Amniotic epithelial cell (primary cell): ENCODE measurements at regions not wholly inside any gene's neighbourhood (a gene's known extent, or its start where the extent isn't known, plus 50 kb on each side); places are given as distances from the start of the nearest gene placed in this dataset.
"Not testable (repeated sequence)": the region's sequence is repeated elsewhere in the genome, so short reads cannot be mapped to it uniquely, and the experiment has no call there.

Experiments used
- DNase-seq: peaks from one replicate; pipeline ENCODE4 v3.0.0-alpha.2; 2010; ENCODE audit warnings: low read depth

- no peak for DNase-seq
Observed at GRCh38 chr5:39696672-39697398, 272.1 kb upstream of the DAB2 start.

DNA sequence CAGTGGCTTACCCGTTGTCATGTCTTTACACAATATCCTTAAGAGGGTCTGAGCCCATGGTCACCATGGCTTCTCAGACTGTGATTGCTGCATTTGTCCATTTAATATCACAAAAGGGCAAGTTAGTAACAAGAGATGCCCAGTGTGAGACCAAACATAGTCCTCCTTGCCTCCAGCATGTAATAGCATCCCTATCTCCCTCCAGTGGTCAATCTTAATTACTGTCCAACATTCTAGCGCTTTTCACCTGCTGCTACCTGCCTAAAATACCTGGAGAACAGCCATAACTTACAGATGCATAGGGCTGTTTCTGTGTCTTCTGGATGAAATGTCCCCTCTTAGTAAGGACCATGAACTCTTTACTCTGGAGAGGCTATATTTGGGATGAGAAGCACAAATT lies 267.2 kb upstream of the DAB2 start:
- no peak for DNase-seq

- DNase-seq: no peak
Observed at GRCh38 chr5:39691136-39691535, 266.4 kb upstream of the DAB2 start.

DNA sequence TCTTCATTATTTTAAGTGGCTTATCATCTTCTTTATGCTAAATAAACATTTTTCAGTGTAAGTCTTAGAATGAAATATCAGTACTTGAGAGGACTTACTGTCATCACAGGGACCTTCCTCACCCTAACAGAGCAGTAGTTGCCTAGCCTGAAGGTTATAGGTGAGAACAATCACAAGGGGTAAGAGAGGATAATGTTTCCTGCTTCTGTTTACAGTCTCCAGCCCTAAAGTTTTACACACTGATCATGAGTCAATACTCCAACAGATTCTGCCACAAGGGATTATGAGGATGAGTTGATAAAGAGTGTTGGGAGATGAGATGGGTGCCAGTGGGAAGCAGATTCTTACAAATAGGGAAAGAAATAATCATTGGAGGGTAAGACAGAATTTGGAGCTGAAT lies 265.1 kb upstream of the DAB2 start:
- DNase-seq: no peak

GRCh38 chr5:39687924-39688323 lies 263.1 kb upstream of the DAB2 start:
- not testable (repeated sequence) for DNase-seq

- DNase-seq: no peak
Observed at GRCh38 chr5:39680213-39680612, 255.4 kb upstream of the DAB2 start.

DNA sequence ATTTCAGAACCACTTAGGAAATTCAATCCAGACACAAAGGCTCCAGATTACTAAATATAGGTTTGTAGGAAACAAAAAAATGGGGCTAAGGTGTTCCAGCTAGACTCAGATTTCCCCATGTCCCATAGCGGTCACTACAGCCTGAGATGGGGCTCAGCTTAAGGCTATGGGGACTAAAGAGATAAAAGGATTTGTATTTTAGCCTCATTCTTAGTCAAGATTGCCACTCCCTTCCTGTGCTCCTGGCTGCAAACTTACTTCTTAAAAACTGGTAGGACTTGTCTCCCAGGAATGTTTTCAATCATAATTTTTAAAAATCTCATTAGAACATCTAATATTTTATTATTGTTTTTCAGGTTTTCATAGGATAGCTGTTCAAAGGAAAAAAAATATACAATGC lies 253.8 kb upstream of the DAB2 start:
- DNase-seq: no peak

DNA sequence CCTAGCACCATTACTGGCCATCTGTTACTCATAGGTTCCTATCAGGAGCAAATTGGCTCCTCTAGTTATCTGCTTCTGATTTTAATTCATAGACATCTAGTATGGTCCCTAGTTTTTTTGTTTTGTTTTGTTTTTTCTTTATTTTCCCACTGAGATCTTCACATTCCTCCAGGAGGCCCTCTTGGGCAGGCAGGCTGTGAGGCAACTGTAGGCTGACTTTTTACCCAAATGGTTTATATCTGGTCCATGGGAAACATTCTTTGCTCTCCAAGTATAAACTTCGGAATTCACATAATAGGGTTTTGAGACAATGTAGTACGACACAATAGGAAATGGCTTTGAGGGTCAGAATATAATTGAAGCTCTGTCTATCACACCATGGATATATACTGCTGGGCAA lies 250.9 kb upstream of the DAB2 start:
- DNase-seq: peak; percentile 53

DNA sequence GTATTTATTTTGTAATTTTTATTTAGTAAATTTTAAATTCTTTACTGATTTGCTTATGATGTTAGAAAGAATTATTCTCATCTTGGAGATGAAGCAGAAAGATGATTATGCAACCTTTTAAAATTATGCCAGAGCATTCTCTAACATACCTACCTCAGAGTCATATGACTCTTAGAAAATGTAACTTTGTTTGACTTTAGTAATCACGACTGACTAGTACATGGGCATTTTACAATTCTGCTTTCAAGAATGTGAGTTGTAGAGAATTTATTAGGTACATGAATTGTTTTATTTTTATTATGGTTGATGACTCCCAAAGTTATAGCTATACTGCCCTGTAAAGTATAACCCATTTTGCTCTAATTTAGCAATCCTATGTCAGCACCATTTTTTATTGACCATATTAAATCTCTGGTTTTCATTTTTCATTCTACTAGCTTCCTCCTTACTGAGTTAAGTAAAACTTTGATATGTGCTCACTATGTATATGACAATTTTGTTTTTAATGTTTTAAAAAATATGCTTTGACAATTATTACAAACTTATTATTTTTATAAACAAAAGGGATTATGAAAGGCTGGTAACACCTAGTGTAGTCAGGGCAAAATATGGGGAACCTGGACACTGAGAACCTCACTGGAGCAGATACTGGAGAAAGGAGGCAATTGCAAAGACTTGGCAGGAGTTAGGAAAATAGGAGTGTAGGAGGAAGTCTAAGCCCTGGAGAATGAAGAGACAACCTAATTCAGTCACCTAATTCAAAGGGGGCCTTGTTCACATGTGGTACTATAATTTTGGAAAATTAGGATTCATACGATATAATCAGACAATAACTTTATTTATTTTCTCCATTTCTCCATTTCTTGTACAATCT lies 249.7 kb upstream of the DAB2 start:
- peak; percentile 34 for DNase-seq

DNA sequence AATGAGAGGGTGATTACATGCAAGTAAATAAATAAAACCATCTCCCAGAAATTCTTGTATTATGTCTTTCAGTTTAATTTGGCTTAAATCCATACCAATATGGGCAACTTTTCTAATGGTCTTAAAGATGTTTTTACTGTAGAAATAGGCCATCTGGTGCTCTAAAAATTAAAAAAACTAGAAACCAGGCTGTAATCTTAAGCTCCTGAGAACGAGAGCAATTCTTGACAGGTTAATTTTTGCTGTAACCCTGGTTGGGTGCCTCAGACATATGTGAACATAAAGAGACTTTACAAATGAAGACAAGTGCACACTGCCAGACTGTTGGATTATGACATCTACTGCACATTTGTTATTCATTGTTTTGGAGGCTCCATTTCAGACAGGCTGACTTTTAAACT lies 246.8 kb upstream of the DAB2 start:
- DNase-seq: no peak

DNA sequence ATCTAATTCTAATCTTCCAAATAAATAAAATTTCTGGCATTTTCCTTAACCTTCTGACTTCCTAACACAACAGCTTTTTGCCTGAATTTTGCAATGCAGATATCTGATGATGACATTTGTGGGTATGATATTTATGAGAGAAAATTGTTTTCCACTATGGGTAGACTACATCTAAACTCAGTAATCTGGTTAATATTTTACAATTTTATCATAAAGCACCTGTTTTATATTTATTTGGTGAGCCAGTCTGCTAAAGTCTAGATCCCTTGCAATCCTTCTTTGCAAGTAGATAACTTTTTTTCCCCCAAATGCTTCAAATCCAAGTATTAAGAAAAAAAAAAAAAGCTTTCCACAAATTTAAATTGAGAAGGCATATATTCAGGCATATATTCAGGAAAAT lies 246.2 kb upstream of the DAB2 start:
- no peak for DNase-seq

GRCh38 chr5:39670391-39670790 lies 245.6 kb upstream of the DAB2 start:
- DNase-seq: no peak

DNA sequence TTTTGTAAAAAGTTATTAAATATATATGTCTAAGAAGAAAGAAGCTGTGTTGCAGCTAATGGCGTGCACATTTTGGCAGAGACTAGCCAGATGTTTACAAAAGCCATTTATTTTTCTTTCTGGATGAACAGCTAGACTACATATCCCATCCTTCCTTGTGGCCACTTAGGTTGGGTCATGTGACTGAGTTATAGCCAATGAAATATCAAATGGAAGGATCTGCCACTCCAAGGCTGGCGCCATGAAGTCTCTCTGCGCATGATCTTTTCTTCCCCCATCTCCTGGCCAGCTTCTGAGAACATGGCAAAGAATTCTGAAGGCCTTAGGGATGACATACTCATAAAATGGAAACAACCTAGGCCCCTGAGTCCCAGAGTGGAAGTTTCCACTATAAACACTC lies 244.2 kb upstream of the DAB2 start:
- DNase-seq: no peak

GRCh38 chr5:39665328-39665727 lies 240.5 kb upstream of the DAB2 start:
- DNase-seq: no peak

GRCh38 chr5:39662945-39663344 lies 238.2 kb upstream of the DAB2 start:
- no peak for DNase-seq

GRCh38 chr5:39661026-39661779 lies 236.4 kb upstream of the DAB2 start:
- peak; percentile 58 for DNase-seq

DNA sequence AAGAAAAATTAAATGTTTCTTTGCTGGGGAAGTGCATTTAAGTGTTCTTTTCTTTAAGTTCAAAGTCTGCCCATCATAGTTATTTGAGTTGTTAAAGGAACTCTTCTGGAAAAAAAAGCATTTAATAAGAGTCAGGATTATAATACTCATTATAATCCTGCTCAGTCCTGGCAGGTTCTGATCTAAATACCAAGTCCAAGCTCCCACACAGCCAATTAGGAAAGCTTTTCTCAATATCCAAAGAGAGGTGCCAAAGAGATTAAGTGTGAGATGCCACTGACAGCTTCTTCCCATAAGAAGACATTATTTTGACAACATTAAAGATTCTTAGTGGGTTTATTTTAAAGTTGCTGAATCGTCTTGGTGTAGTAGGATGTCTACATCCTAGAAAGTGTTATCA lies 235.2 kb upstream of the DAB2 start:
- DNase-seq: no peak

DNA sequence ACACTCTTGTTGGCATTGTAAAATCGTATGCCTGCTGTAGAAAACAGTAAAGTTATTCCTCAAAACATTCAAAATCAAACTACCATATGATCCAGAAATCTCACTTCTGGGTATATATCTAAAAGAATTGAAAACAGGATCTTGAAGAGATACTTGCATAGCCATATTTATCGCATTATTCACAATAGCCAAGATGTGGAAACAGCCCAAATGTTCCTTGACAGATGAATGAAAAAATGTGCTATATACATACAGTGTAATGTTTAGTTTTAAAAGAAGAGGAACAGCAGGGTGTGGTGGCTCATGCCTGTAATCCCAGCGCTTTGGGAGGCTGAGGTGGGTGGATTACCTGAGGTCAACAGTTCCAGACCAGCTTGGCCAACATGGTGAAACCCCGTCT lies 234.1 kb upstream of the DAB2 start:
- no peak for DNase-seq

- DNase-seq: no peak
Observed at GRCh38 chr5:39657943-39658342, 233.2 kb upstream of the DAB2 start.

DNA sequence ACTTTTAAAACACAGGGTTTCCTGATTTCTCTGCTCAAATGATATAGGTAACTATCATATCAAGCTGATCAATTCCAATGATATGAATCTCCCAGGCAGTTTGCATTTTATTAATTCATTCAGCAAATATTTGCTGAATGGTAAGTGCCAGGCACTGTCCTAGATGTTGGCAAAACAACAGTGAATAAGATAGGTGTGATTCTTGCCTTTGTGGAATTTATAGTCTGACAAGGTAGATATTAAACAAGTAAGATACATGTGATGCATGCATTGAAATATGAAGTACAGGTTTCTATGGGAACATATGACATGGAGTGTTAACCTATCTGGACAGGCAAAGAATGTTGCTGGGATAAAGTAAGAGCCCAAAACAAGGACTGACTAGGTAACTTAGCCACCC lies 231.8 kb upstream of the DAB2 start:
- DNase-seq: no peak

DNA sequence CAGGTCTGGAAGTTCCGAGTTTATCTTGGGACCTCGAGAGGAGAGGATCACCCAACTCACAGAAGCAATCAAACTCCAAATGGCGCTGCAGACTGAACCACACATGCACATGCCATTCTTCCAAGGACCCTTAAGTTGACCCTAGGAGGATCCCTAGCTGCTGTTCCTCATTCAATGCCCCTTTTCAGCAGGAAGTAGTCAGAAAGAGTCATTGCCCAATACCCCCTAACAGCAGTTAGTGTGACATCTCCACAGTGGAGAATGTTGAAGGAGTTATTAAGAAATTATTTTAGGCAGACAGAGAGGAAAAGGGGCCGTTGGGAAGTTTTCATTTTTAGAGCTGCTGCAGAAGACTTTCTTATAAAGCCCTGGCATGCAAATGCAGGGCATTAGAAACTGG lies 229.9 kb upstream of the DAB2 start:
- DNase-seq: no peak

GRCh38 chr5:39652481-39652880 lies 227.7 kb upstream of the DAB2 start:
- not testable (repeated sequence) for DNase-seq

- DNase-seq: no peak
Observed at GRCh38 chr5:39652036-39652435, 227.3 kb upstream of the DAB2 start.
